Progenitor cell of endocrine pancreas (in vitro differentiated cells): ENCODE measurements at regions not wholly inside any gene's neighbourhood (a gene's known extent, or its start where the extent isn't known, plus 50 kb on each side); places are given as distances from the start of the nearest gene placed in this dataset.

Experiments used
- DNase-seq: peaks from one replicate; pipeline ENCODE4 v3.0.0; 2021; ENCODE audit warnings: low spot score; ENCODE audit not compliant: unreplicated experiment
- H3K27ac Mint-ChIP-seq: 2 replicates; pipeline ENCODE4 v1.8.0; 2021; ENCODE audit warnings: mild to moderate bottlenecking, moderate library complexity, mixed read lengths
- H3K27me3 Mint-ChIP-seq: 2 replicates; pipeline ENCODE4 v1.8.0; 2021; ENCODE audit warnings: mixed read lengths
- H3K36me3 Mint-ChIP-seq: 2 replicates; pipeline ENCODE4 v1.8.0; 2022; ENCODE audit warnings: mixed read lengths; ENCODE audit not compliant: insufficient read depth
- H3K4me1 Mint-ChIP-seq: 2 replicates; pipeline ENCODE4 v1.8.0; 2021; ENCODE audit warnings: low read depth, mixed read lengths
- H3K4me3 Mint-ChIP-seq: 2 replicates; pipeline ENCODE4 v1.8.0; 2021; ENCODE audit warnings: low read depth, mild to moderate bottlenecking, moderate library complexity, mixed read lengths
- H3K9me3 Mint-ChIP-seq: 2 replicates; pipeline ENCODE4 v1.8.0; 2021; ENCODE audit warnings: low read depth, mixed read lengths
- TF ChIP-seq, protein P1 (sequence below): fragments of 200-600 bp; sonication (generic); IDR thresholded peaks from one replicate; pipeline ENCODE4 v1.5.0; 2021; ENCODE audit warnings: antibody characterized with exemption, mild to moderate bottlenecking; ENCODE audit not compliant: unreplicated experiment

DNA sequence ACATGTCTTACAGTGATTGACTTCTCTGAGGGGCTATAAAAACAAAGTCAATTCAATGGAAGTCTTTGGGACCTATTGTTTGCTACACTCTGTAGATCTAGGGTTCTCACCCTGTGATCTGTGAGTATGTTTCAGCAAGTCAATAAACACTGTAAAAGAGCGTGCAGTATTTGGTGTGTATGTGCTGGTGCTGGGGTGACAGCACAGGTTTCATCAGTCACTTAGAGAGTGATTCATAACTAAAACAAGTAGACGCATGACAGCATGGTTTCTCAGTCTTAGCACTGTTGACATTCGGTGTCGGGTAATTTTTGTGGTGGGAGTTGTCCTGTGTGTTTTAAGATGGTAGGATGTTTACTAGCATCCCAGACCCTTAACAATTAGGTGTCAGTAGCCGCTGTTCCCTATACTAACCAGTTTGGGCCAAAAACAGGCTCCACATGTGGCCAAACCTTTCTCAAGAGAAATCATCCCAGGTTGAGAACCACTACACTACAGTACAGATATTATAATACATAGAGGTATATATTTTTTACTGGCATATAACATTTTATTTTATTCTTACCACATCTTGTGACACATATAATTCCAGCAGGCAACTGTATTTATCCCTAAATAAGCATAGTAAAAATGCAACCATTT is 411.8 kb downstream of the ARL4A start:
- Mint-ChIP-seq H3K36me3 (no peaks in the 10 kb centered on the region), H3K27ac (no peak overlapping the region)
- TF ChIP-seq, protein P1, sequence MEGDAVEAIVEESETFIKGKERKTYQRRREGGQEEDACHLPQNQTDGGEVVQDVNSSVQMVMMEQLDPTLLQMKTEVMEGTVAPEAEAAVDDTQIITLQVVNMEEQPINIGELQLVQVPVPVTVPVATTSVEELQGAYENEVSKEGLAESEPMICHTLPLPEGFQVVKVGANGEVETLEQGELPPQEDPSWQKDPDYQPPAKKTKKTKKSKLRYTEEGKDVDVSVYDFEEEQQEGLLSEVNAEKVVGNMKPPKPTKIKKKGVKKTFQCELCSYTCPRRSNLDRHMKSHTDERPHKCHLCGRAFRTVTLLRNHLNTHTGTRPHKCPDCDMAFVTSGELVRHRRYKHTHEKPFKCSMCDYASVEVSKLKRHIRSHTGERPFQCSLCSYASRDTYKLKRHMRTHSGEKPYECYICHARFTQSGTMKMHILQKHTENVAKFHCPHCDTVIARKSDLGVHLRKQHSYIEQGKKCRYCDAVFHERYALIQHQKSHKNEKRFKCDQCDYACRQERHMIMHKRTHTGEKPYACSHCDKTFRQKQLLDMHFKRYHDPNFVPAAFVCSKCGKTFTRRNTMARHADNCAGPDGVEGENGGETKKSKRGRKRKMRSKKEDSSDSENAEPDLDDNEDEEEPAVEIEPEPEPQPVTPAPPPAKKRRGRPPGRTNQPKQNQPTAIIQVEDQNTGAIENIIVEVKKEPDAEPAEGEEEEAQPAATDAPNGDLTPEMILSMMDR, result no peak

GRCh38 chr7:13104128-13104527 is 416.7 kb downstream of the ARL4A start:
- no peaks in the 10 kb centered on the region for H3K27me3 Mint-ChIP-seq
- DNase-seq, result no peak
- H3K4me1 Mint-ChIP-seq, result peaks cover 1% of the 10 kb centered on the region
- H3K9me3 Mint-ChIP-seq, result no peaks in the 10 kb centered on the region
- H3K27ac Mint-ChIP-seq, result no peak overlapping the region
- H3K36me3 Mint-ChIP-seq, result no peaks in the 10 kb centered on the region
- no peak overlapping the region for H3K4me3 Mint-ChIP-seq
- TF ChIP-seq, protein P1, result no peak

More for the DNA sequence above, 411.8 kb downstream of the ARL4A start:
- Mint-ChIP-seq H3K27me3 (no peaks in the 10 kb centered on the region), H3K4me3 (no peak overlapping the region), H3K4me1 (peaks cover 1% of the 10 kb centered on the region), H3K9me3 (no peaks in the 10 kb centered on the region)
- no peak for DNase-seq

- no peak overlapping the region for H3K4me3 Mint-ChIP-seq
These were observed 417.8 kb downstream of the ARL4A start for GRCh38 chr7:13105209-13105608.

DNA sequence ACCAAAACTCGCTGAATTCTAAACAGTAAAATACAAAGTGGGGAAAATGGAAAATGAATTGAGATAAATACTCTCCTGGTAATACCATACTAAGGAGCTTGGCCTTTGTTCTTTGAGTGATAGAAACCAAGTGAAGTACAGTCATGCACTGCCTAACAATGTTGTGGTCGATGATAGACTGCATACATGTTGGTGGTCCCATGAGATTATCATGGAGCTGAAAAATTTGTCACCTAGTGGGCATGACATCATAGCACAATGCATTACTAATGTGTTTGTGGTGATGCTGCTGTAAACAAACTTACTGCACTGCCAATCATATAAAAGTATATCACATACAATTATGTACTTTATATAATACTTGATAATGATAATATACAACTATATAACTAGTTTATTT is 419.1 kb downstream of the ARL4A start:
- TF ChIP-seq, protein P1, result no peak
- Mint-ChIP-seq H3K27ac (no peak overlapping the region), H3K9me3 (no peaks in the 10 kb centered on the region)

More at GRCh38 chr7:13105209-13105608, 417.8 kb downstream of the ARL4A start:
- Mint-ChIP-seq H3K9me3 (no peaks in the 10 kb centered on the region), H3K27ac (no peak overlapping the region), H3K27me3 (no peaks in the 10 kb centered on the region), H3K4me1 (peaks cover 1% of the 10 kb centered on the region), H3K36me3 (no peaks in the 10 kb centered on the region)
- no peak for DNase-seq
- TF ChIP-seq, protein P1, result no peak

DNA sequence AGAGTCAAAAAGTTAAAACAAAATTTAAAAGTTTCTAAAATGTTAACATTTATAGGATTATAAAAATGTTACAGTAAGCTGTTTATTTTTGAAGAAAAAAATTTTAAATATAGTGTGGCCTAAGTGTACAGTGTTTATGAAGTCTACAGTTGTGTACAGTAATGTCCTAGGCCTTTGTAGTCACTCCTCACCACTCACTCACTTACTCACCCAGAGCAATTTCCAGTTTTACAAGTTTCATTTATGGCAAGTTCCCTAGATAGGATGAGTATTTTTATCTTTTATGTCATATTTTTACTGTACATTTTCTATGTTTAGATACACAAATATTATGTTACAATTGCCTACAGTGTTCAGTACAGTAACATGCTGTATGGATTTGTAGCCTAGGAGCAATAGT is 419.9 kb downstream of the ARL4A start:
- no peaks in the 10 kb centered on the region for H3K27me3 Mint-ChIP-seq
- no peaks in the 10 kb centered on the region for H3K36me3 Mint-ChIP-seq
- peaks cover 1% of the 10 kb centered on the region for H3K4me1 Mint-ChIP-seq
- H3K9me3 Mint-ChIP-seq, result no peaks in the 10 kb centered on the region
- DNase-seq, result no peak
- H3K27ac Mint-ChIP-seq, result no peak overlapping the region
- no peak overlapping the region for H3K4me3 Mint-ChIP-seq
- TF ChIP-seq, protein P1, result no peak

More for the DNA sequence above, 419.1 kb downstream of the ARL4A start:
- no peak for DNase-seq
- Mint-ChIP-seq H3K27me3 (no peaks in the 10 kb centered on the region), H3K4me1 (peaks cover 1% of the 10 kb centered on the region), H3K4me3 (no peak overlapping the region), H3K36me3 (no peaks in the 10 kb centered on the region)
